ENCODE measurements at regions not wholly inside any gene's neighbourhood (a gene's known extent, or its start where the extent isn't known, plus 50 kb on each side); places are given as distances from the start of the nearest gene placed in this dataset.

GRCh38 chr5:91562922-91563321 is 179.8 kb upstream of the ARRDC3 start:
- H3K4me3 ChIP-seq (ENCODE audit: low read depth, low read length), result no peak overlapping the region
- TF ChIP-seq CTCF (IDR thresholded peaks at IDR 0.05; ENCODE audit: low read depth, low read length), result no peak

- no peak overlapping the region for H3K4me3 ChIP-seq (ENCODE audit: low read depth, low read length)
- TF ChIP-seq CTCF (IDR thresholded peaks at IDR 0.05; ENCODE audit: low read depth, low read length), result no peak
Measured at GRCh38 chr5:91541696-91542095, 158.6 kb upstream of the ARRDC3 start.

- H3K4me3 ChIP-seq (ENCODE audit: low read depth, low read length), result no peak overlapping the region
- TF ChIP-seq CTCF (IDR thresholded peaks at IDR 0.05; ENCODE audit: low read depth, low read length), result no peak
Measured at GRCh38 chr5:91538179-91538578, 155.1 kb upstream of the ARRDC3 start.

GRCh38 chr5:91535499-91535898 is 152.4 kb upstream of the ARRDC3 start:
- TF ChIP-seq CTCF (IDR thresholded peaks at IDR 0.05; ENCODE audit: low read depth, low read length), result no peak
- H3K4me3 ChIP-seq (ENCODE audit: low read depth, low read length), result no peak overlapping the region

- no peak for TF ChIP-seq CTCF (IDR thresholded peaks at IDR 0.05; ENCODE audit: low read depth, low read length)
- no peak overlapping the region for H3K4me3 ChIP-seq (ENCODE audit: low read depth, low read length)
Measured at GRCh38 chr5:91534332-91534731, 151.2 kb upstream of the ARRDC3 start.

- no peak for TF ChIP-seq CTCF (IDR thresholded peaks at IDR 0.05; ENCODE audit: low read depth, low read length)
- no peak overlapping the region for H3K4me3 ChIP-seq (ENCODE audit: low read depth, low read length)
Measured at GRCh38 chr5:91532779-91533178, 149.7 kb upstream of the ARRDC3 start.

GRCh38 chr5:91532281-91532680 is 149.2 kb upstream of the ARRDC3 start:
- H3K4me3 ChIP-seq (ENCODE audit: low read depth, low read length), result no peak overlapping the region
- TF ChIP-seq CTCF (IDR thresholded peaks at IDR 0.05; ENCODE audit: low read depth, low read length), result no peak

Data from WI38 (cell line).